HG03025 (cell line): ENCODE measurements at regions not wholly inside any gene's neighbourhood (a gene's known extent, or its start where the extent isn't known, plus 50 kb on each side); places are given as distances from the start of the nearest gene placed in this dataset.

Source experiments
- ATAC-seq: cut with Tn5 transposase; IDR thresholded peaks from one replicate; pipeline ENCODE4 v1.9.1; 2021; ENCODE audit warnings: mild to moderate bottlenecking, moderate library complexity; ENCODE audit not compliant: unreplicated experiment, low FRiP score

GRCh38 chr4:14841801-14842768 lies 160.2 kb upstream of the CPEB2 start:
- ATAC-seq = no peak

GRCh38 chr4:14842964-14843630 lies 159.2 kb upstream of the CPEB2 start:
- no peak for ATAC-seq

- no peak for ATAC-seq
Observed at GRCh38 chr4:14844061-14844460, 158.2 kb upstream of the CPEB2 start.

- no peak for ATAC-seq
Observed at GRCh38 chr4:14848229-14848628, 154.1 kb upstream of the CPEB2 start.

- no peak for ATAC-seq
Observed at GRCh38 chr4:14850455-14851097, 151.7 kb upstream of the CPEB2 start.

GRCh38 chr4:14853176-14853943 lies 148.9 kb upstream of the CPEB2 start:
- ATAC-seq = no peak

- ATAC-seq = no peak
Observed at GRCh38 chr4:14855719-14856061, 146.6 kb upstream of the CPEB2 start.

- ATAC-seq = peak; percentile 97
Observed at GRCh38 chr4:14856062-14856933, 146.0 kb upstream of the CPEB2 start.

- no peak for ATAC-seq
Observed at GRCh38 chr4:14856934-14857235, 145.4 kb upstream of the CPEB2 start.

GRCh38 chr4:14857475-14857874 lies 144.8 kb upstream of the CPEB2 start:
- no peak for ATAC-seq

- no peak for ATAC-seq
Observed at GRCh38 chr4:14857981-14858380, 144.3 kb upstream of the CPEB2 start.

- no peak for ATAC-seq
Observed at GRCh38 chr4:14862891-14863290, 139.4 kb upstream of the CPEB2 start.

GRCh38 chr4:14863418-14864364 lies 138.6 kb upstream of the CPEB2 start:
- no peak for ATAC-seq

- no peak for ATAC-seq
Observed at GRCh38 chr4:14864365-14865030, 137.8 kb upstream of the CPEB2 start.

- ATAC-seq = no peak
Observed at GRCh38 chr4:14865031-14865366, 137.3 kb upstream of the CPEB2 start.

- ATAC-seq = no peak
Observed at GRCh38 chr4:14865804-14866203, 136.5 kb upstream of the CPEB2 start.

- ATAC-seq = no peak
Observed at GRCh38 chr4:14867847-14868246, 134.4 kb upstream of the CPEB2 start.
